Lung (tissue), 11 donors: ENCODE measurements at regions not wholly inside any gene's neighbourhood (a gene's known extent, or its start where the extent isn't known, plus 50 kb on each side); places are given as distances from the start of the nearest gene placed in this dataset.
"Not testable (repeated sequence)": the region's sequence is repeated elsewhere in the genome, so short reads cannot be mapped to it uniquely, and the experiment has no call there.

Experiments used
- ATAC-seq: fragments of 200-7000 bp; cut with Tn5 transposase; one replicate; pipeline ENCODE4 v1.9.1; 2020; ENCODE audit warnings: moderate number of reproducible peaks; ENCODE audit not compliant: insufficient read depth, low FRiP score
- DNase-seq, 3 donors: peaks; one replicate each; pipeline ENCODE4 v3.0.0-alpha.2; 2013 to 2017
- H3K27ac ChIP-seq, 2 donors: one replicate each; pipeline ENCODE4 v1.5.1; 2013; ENCODE audit warnings: mild to moderate bottlenecking in 2 of 2, moderate library complexity in 2 of 2, control low read depth in 1 of 2, inconsistent platforms in 1 of 2, low read depth in 1 of 2, low read length in 1 of 2
- H3K27me3 ChIP-seq, 3 donors: one replicate each; pipeline ENCODE4 v1.5.1; 2013; ENCODE audit warnings: low read length in 2 of 3; ENCODE audit not compliant: control insufficient read depth in 3 of 3, insufficient read depth in 3 of 3
- H3K36me3 ChIP-seq, 4 donors: one replicate each; pipeline ENCODE4 v1.5.1; 2013; ENCODE audit warnings: low read length in 4 of 4, mild to moderate bottlenecking in 1 of 4, moderate library complexity in 1 of 4; ENCODE audit not compliant: control insufficient read depth in 4 of 4, insufficient read depth in 4 of 4
- H3K4me1 ChIP-seq, 5 donors: one replicate each; pipeline ENCODE4 v1.5.1; 2013; ENCODE audit warnings: low read length in 5 of 5, mild to moderate bottlenecking in 2 of 5, moderate library complexity in 1 of 5; ENCODE audit not compliant: control insufficient read depth in 5 of 5, insufficient read depth in 5 of 5
- H3K4me3 ChIP-seq: one replicate; pipeline ENCODE4 v1.5.1; 2013; ENCODE audit warnings: mild to moderate bottlenecking, control low read depth, moderate library complexity
- H3K9ac ChIP-seq, 2 donors: one replicate each; pipeline ENCODE4 v1.5.1; 2013; ENCODE audit warnings: low read length in 2 of 2, control low read depth in 1 of 2; ENCODE audit not compliant: insufficient read depth in 1 of 2
- H3K9me3 ChIP-seq, 4 donors: one replicate each; pipeline ENCODE4 v1.5.1; 2013; ENCODE audit warnings: low read length in 3 of 4, mild to moderate bottlenecking in 1 of 4, moderate library complexity in 1 of 4; ENCODE audit not compliant: control insufficient read depth in 4 of 4, insufficient read depth in 3 of 4
- CTCF ChIP-seq: IDR thresholded peaks from 2 replicates; pipeline ENCODE4 v1.5.1; 2012; ENCODE audit warnings: mild to moderate bottlenecking; ENCODE audit errors: control extremely low read depth, extremely low read depth
- WGBS, 2 donors: extraction: QIAGEN DNeasy Blood & Tissue Kit; methylation state at CpG; one replicate each; pipeline ENCODE4 v1.1.7; 2013; 5-methylcytosine and 5-hydroxymethylcytosine counted together
- donor health status: control.
- donor health status: control.
- donor health status: Bipolar disorder and iron deficiency.
- donor health status: healthy.
- donor health status: DM: yes; HTN: yes; CAD: no.

GRCh38 chr7:97234494-97234893 is 117.0 kb downstream of the SDHAF3 start:
- H3K4me3 ChIP-seq, H3K27ac ChIP-seq, DNase-seq, H3K9ac ChIP-seq, H3K36me3 ChIP-seq, ATAC-seq, H3K4me1 ChIP-seq, H3K27me3 ChIP-seq: not testable (repeated sequence)
- peaks cover 0 to 22% (median 5%) of the 10 kb centered on the region in 4 donors for H3K9me3 ChIP-seq
- 82 to 83% methylated on average over 7 of the region's 7 CpGs for WGBS, 2 donors

GRCh38 chr7:97246317-97246716 is 128.8 kb downstream of the SDHAF3 start:
- WGBS, 2 donors, result 60 to 85% methylated on average over 2 of the region's 2 CpGs
- Histone ChIP-seq H3K9me3 (peaks cover 0 to 2% (median 0%) of the 10 kb centered on the region in 4 donors), H3K9ac (no peak overlapping the region), H3K4me1 (no peaks in the 10 kb centered on the region), H3K27me3 (no peaks in the 10 kb centered on the region), H3K27ac (no peak overlapping the region), H3K36me3 (no peaks in the 10 kb centered on the region), H3K4me3 (no peak overlapping the region)
- TF ChIP-seq CTCF, result no peak
- no peak for ATAC-seq
- DNase-seq, result no peak

GRCh38 chr7:97258187-97258586 is 140.7 kb downstream of the SDHAF3 start:
- not testable (repeated sequence) for H3K4me1 ChIP-seq, H3K9me3 ChIP-seq, H3K36me3 ChIP-seq, ATAC-seq, H3K4me3 ChIP-seq, H3K9ac ChIP-seq, H3K27me3 ChIP-seq, DNase-seq, H3K27ac ChIP-seq
- 100% methylated on average over 1 of the region's 3 CpGs for WGBS, 2 donors

GRCh38 chr7:97269741-97270140 is 152.2 kb downstream of the SDHAF3 start:
- Histone ChIP-seq H3K4me1 (no peaks in the 10 kb centered on the region), H3K27ac (no peak overlapping the region), H3K9ac (no peak overlapping the region), H3K27me3 (no peaks in the 10 kb centered on the region), H3K36me3 (no peaks in the 10 kb centered on the region), H3K9me3 (no peaks in the 10 kb centered on the region), H3K4me3 (no peak overlapping the region)
- ATAC-seq (no peak), DNase-seq (no peak)
- TF ChIP-seq CTCF, result no peak

GRCh38 chr7:97270280-97270679 is 152.8 kb downstream of the SDHAF3 start:
- H3K9me3 ChIP-seq, result no peaks in the 10 kb centered on the region
- no peaks in the 10 kb centered on the region for H3K4me1 ChIP-seq
- no peak overlapping the region for H3K27ac ChIP-seq
- no peak overlapping the region for H3K9ac ChIP-seq
- ATAC-seq, result no peak
- H3K4me3 ChIP-seq, result no peak overlapping the region
- no peaks in the 10 kb centered on the region for H3K36me3 ChIP-seq
- TF ChIP-seq CTCF, result no peak
- no peaks in the 10 kb centered on the region for H3K27me3 ChIP-seq
- 73 to 86% methylated on average over 1 of the region's 1 CpG for WGBS, 2 donors
- no peak for DNase-seq
